ENCODE measurements at regions not wholly inside any gene's neighbourhood (a gene's known extent, or its start where the extent isn't known, plus 50 kb on each side); places are given as distances from the start of the nearest gene placed in this dataset.

GRCh38 chr4:38192516-38192915, 232.3 kb downstream of the PTTG2 start:
- H3K27ac Mint-ChIP-seq, result no peak overlapping the region
- intact Hi-C loops (cut with micrococcal nuclease), result no loop called here
- H3K36me3 ChIP-seq (replicated peaks in 1 of 2; ENCODE audit: control extremely low read depth in 1 of 2, control insufficient read depth in 1 of 2, extremely low read depth in 1 of 2, insufficient read depth in 2 of 2, low read length in 1 of 2), result no peaks in the 10 kb centered on the region
- H3K4me3 Mint-ChIP-seq, result no peak overlapping the region
- no peaks in the 10 kb centered on the region for H3K4me1 Mint-ChIP-seq
- ChIA-PET POLR2A (no interaction called here), CTCF (interaction anchor here (2.2 to 2.5 kb wide), 2 partner anchors 13 to 482 kb away, joined by 6 to 9 read pairs; no protein-coding TSS in a partner anchor)
- 87% methylated on average over 2 of the region's 3 CpGs for WGBS (ENCODE audit: insufficient coverage)
- peaks cover 0 to 5% (median 0%) of the 10 kb centered on the region in 4 experiments for H3K27me3 ChIP-seq (replicated peaks in 1 of 4; ENCODE audit: control extremely low read depth in 1 of 4, control insufficient read depth in 3 of 4, insufficient read depth in 4 of 4, low read length in 3 of 4)
- peaks cover 13% of the 10 kb centered on the region for H3K27me3 Mint-ChIP-seq
- no peaks in the 10 kb centered on the region for H4K20me1 ChIP-seq (ENCODE audit: control insufficient read depth, insufficient read depth, low read length, poor library complexity, severe bottlenecking)
- TF ChIP-seq EZH2 (IDR thresholded peaks at IDR 0.05; ENCODE audit: borderline replicate concordance, insufficient read depth, low read depth, low read length, poor library complexity, severe bottlenecking) (no peak), CTCF (IDR thresholded peaks at IDR 0.05) (no peak)
- H3K9me3 ChIP-seq (ENCODE audit: control extremely low read depth in 1 of 3, control insufficient read depth in 2 of 3, insufficient read depth in 1 of 3, low read length in 2 of 3), result peaks cover 0 to 4% (median 3%) of the 10 kb centered on the region in 3 donors
- H3K9me3 Mint-ChIP-seq (ENCODE audit: insufficient read depth), result no peaks in the 10 kb centered on the region
- no peaks in the 10 kb centered on the region for H3K4me1 ChIP-seq (ENCODE audit: control insufficient read depth in 2 of 2, insufficient read depth in 2 of 2, low read length in 2 of 2)
- H3K9ac ChIP-seq (ENCODE audit: low read length), result no peak overlapping the region
- H3K4me2 ChIP-seq (replicated peaks; ENCODE audit: low read depth, low read length, poor library complexity, severe bottlenecking), result no peak overlapping the region
- no peak for DNase-seq
- no peak for ATAC-seq (ENCODE audit: low read depth)
- H3K79me2 ChIP-seq (ENCODE audit: control insufficient read depth, insufficient read depth, low read length), result no peaks in the 10 kb centered on the region
- no peak overlapping the region for H2AFZ ChIP-seq (ENCODE audit: insufficient read depth, low read depth, low read length, poor library complexity, severe bottlenecking)
- H3K4me3 ChIP-seq (ENCODE audit: control extremely low read depth in 1 of 5, extremely low read depth in 1 of 5, insufficient read depth in 1 of 5, low read depth in 2 of 5, low read length in 4 of 5), result no peak overlapping the region
- H3K27ac ChIP-seq (ENCODE audit: low read length in 2 of 2), result no peak overlapping the region

- H3K27me3 ChIP-seq (replicated peaks in 1 of 4; ENCODE audit: control extremely low read depth in 1 of 4, control insufficient read depth in 3 of 4, insufficient read depth in 4 of 4, low read length in 3 of 4), result peaks cover 0 to 5% (median 0%) of the 10 kb centered on the region in 4 experiments
- Mint-ChIP-seq H3K4me3 (no peak overlapping the region), H3K4me1 (no peaks in the 10 kb centered on the region), H3K9me3 (ENCODE audit: insufficient read depth) (no peaks in the 10 kb centered on the region), H3K27me3 (peaks cover 13% of the 10 kb centered on the region), H3K27ac (no peak overlapping the region)
- H3K9ac ChIP-seq (ENCODE audit: low read length), result no peak overlapping the region
- no peak for TF ChIP-seq EZH2 (IDR thresholded peaks at IDR 0.05; ENCODE audit: borderline replicate concordance, insufficient read depth, low read depth, low read length, poor library complexity, severe bottlenecking)
- no peak for TF ChIP-seq CTCF (IDR thresholded peaks at IDR 0.05)
- H3K4me1 ChIP-seq (ENCODE audit: control insufficient read depth in 2 of 2, insufficient read depth in 2 of 2, low read length in 2 of 2), result no peaks in the 10 kb centered on the region
- ChIA-PET POLR2A (no interaction called here), CTCF (interaction anchor here (1.0 to 2.5 kb wide), 3 partner anchors 14 to 482 kb away, joined by 3 to 9 read pairs (median 6); no protein-coding TSS in a partner anchor)
- intact Hi-C loops (cut with micrococcal nuclease), result no loop called here
- H3K79me2 ChIP-seq (ENCODE audit: control insufficient read depth, insufficient read depth, low read length), result no peaks in the 10 kb centered on the region
- no peak overlapping the region for H3K4me2 ChIP-seq (replicated peaks; ENCODE audit: low read depth, low read length, poor library complexity, severe bottlenecking)
- ATAC-seq (ENCODE audit: low read depth) (no peak), DNase-seq (no peak)
- no peaks in the 10 kb centered on the region for H3K36me3 ChIP-seq (replicated peaks in 1 of 2; ENCODE audit: control extremely low read depth in 1 of 2, control insufficient read depth in 1 of 2, extremely low read depth in 1 of 2, insufficient read depth in 2 of 2, low read length in 1 of 2)
- H4K20me1 ChIP-seq (ENCODE audit: control insufficient read depth, insufficient read depth, low read length, poor library complexity, severe bottlenecking), result no peaks in the 10 kb centered on the region
- WGBS (ENCODE audit: insufficient coverage), result 71% methylated on average over 1 of the region's 2 CpGs
- H3K4me3 ChIP-seq (ENCODE audit: control extremely low read depth in 1 of 5, extremely low read depth in 1 of 5, insufficient read depth in 1 of 5, low read depth in 2 of 5, low read length in 4 of 5), result no peak overlapping the region
- peaks cover 0 to 4% (median 3%) of the 10 kb centered on the region in 3 donors for H3K9me3 ChIP-seq (ENCODE audit: control extremely low read depth in 1 of 3, control insufficient read depth in 2 of 3, insufficient read depth in 1 of 3, low read length in 2 of 3)
- H3K27ac ChIP-seq (ENCODE audit: low read length in 2 of 2), result no peak overlapping the region
- H2AFZ ChIP-seq (ENCODE audit: insufficient read depth, low read depth, low read length, poor library complexity, severe bottlenecking), result no peak overlapping the region
Measured at GRCh38 chr4:38193236-38193863, 233.2 kb downstream of the PTTG2 start.

All from B cell (primary cell).